ENCODE measurements at regions not wholly inside any gene's neighbourhood (a gene's known extent, or its start where the extent isn't known, plus 50 kb on each side); places are given as distances from the start of the nearest gene placed in this dataset.

- TF ChIP-seq CTCF (IDR thresholded peaks at IDR 0.05; ENCODE audit: low read length, missing control alignments): no peak
- H3K4me3 ChIP-seq (replicated peaks; ENCODE audit: low read depth, low read length): no peak overlapping the region
- no peak for DNase-seq (ENCODE audit: low read depth)
These were observed 50.3 kb upstream of the CCDC85A start for GRCh38 chr2:56133441-56133840.

GRCh38 chr2:56133931-56134629 lies 49.7 kb upstream of the CCDC85A start:
- no peak for TF ChIP-seq CTCF (IDR thresholded peaks at IDR 0.05; ENCODE audit: low read length, missing control alignments)
- no peak overlapping the region for H3K4me3 ChIP-seq (replicated peaks; ENCODE audit: low read depth, low read length)

More at GRCh38 chr2:56133931-56134629, 49.7 kb upstream of the CCDC85A start:
- DNase-seq (ENCODE audit: low read depth): no peak

Measured in fibroblast of pulmonary artery (primary cell).